ENCODE measurements at regions not wholly inside any gene's neighbourhood (a gene's known extent, or its start where the extent isn't known, plus 50 kb on each side); places are given as distances from the start of the nearest gene placed in this dataset.

- no TSS peak for BruUV-seq (replicated peaks)
- ATAC-seq: no peak
- in situ Hi-C loops (cut with HindIII; ENCODE audit: low pct_unique_long_range_greater_than_20kb, low sequenced_read_pairs): no loop called here
- ChIA-PET CTCF (no interaction called here), POLR2A (no interaction called here)
- TF ChIP-seq POLR2AphosphoS5 (IDR thresholded peaks at IDR 0.05; ENCODE audit: low read depth, low read length) (no peak), TCF7L2 (IDR thresholded peaks at IDR 0.05; ENCODE audit: low read depth, low read length) (no peak), SIN3A (IDR thresholded peaks at IDR 0.05; ENCODE audit: borderline replicate concordance, insufficient read depth, low read depth, low read length) (no peak), REST (IDR thresholded peaks at IDR 0.05; ENCODE audit: insufficient read depth in 1 of 2, low read depth in 2 of 2, low read length in 1 of 2) (no peak)
- TF ChIP-seq, protein P1, sequence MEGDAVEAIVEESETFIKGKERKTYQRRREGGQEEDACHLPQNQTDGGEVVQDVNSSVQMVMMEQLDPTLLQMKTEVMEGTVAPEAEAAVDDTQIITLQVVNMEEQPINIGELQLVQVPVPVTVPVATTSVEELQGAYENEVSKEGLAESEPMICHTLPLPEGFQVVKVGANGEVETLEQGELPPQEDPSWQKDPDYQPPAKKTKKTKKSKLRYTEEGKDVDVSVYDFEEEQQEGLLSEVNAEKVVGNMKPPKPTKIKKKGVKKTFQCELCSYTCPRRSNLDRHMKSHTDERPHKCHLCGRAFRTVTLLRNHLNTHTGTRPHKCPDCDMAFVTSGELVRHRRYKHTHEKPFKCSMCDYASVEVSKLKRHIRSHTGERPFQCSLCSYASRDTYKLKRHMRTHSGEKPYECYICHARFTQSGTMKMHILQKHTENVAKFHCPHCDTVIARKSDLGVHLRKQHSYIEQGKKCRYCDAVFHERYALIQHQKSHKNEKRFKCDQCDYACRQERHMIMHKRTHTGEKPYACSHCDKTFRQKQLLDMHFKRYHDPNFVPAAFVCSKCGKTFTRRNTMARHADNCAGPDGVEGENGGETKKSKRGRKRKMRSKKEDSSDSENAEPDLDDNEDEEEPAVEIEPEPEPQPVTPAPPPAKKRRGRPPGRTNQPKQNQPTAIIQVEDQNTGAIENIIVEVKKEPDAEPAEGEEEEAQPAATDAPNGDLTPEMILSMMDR (IDR thresholded peaks at IDR 0.05): no peak
- H3K4me3 ChIP-seq (ENCODE audit: low read depth in 2 of 2, low read length in 2 of 2): no peak overlapping the region
- no peaks in the 10 kb centered on the region for H3K4me1 ChIP-seq (ENCODE audit: control insufficient read depth, insufficient read depth, low read length)
- no peak for DNase-seq (ENCODE audit: low read depth, low spot score)
- H3K36me3 ChIP-seq (ENCODE audit: control insufficient read depth, insufficient read depth, low read length): no peaks in the 10 kb centered on the region
- H3K9me3 ChIP-seq (ENCODE audit: control insufficient read depth, insufficient read depth, low read depth, low read length): no peaks in the 10 kb centered on the region
- intact Hi-C loops (cut with micrococcal nuclease; ENCODE audit: unreplicated experiment): no loop called here
- no peaks in the 10 kb centered on the region for H3K27me3 ChIP-seq (ENCODE audit: control insufficient read depth, insufficient read depth, low read length)
- H3K27ac ChIP-seq (ENCODE audit: low read length): no peak overlapping the region
Observed at GRCh38 chr18:27619090-27619772, 434.1 kb upstream of the CHST9 start.

- no TSS peak for BruUV-seq (replicated peaks)
- intact Hi-C loops (cut with micrococcal nuclease; ENCODE audit: unreplicated experiment): no loop called here
- in situ Hi-C loops (cut with HindIII; ENCODE audit: low pct_unique_long_range_greater_than_20kb, low sequenced_read_pairs): no loop called here
- no peaks in the 10 kb centered on the region for H3K36me3 ChIP-seq (ENCODE audit: control insufficient read depth, insufficient read depth, low read length)
- ChIA-PET POLR2A (no interaction called here), CTCF (no interaction called here)
- DNase-seq (ENCODE audit: low read depth, low spot score) (no peak), ATAC-seq (no peak)
- H3K9me3 ChIP-seq (ENCODE audit: control insufficient read depth, insufficient read depth, low read depth, low read length): no peaks in the 10 kb centered on the region
- no peak overlapping the region for H3K4me3 ChIP-seq (ENCODE audit: low read depth in 2 of 2, low read length in 2 of 2)
- H3K27me3 ChIP-seq (ENCODE audit: control insufficient read depth, insufficient read depth, low read length): no peaks in the 10 kb centered on the region
- H3K27ac ChIP-seq (ENCODE audit: low read length): no peak overlapping the region
- no peak for TF ChIP-seq SIN3A (IDR thresholded peaks at IDR 0.05; ENCODE audit: borderline replicate concordance, insufficient read depth, low read depth, low read length)
- TF ChIP-seq POLR2AphosphoS5 (IDR thresholded peaks at IDR 0.05; ENCODE audit: low read depth, low read length): no peak
- TF ChIP-seq REST (IDR thresholded peaks at IDR 0.05; ENCODE audit: insufficient read depth in 1 of 2, low read depth in 2 of 2, low read length in 1 of 2): no peak
- TF ChIP-seq, protein P1 (IDR thresholded peaks at IDR 0.05): no peak
- no peak for TF ChIP-seq TCF7L2 (IDR thresholded peaks at IDR 0.05; ENCODE audit: low read depth, low read length)
- H3K4me1 ChIP-seq (ENCODE audit: control insufficient read depth, insufficient read depth, low read length): no peaks in the 10 kb centered on the region
Observed at GRCh38 chr18:27616324-27616723, 431.2 kb upstream of the CHST9 start.

Data from Panc1 (cell line).